K562 (cell line): ENCODE measurements at regions not wholly inside any gene's neighbourhood (a gene's known extent, or its start where the extent isn't known, plus 50 kb on each side); places are given as distances from the start of the nearest gene placed in this dataset.

Source experiments
- ATAC-seq: fragments of 200-7000 bp; cut with Tn5 transposase; 3 replicates; pipeline ENCODE4 v1.9.1; 2020; ENCODE audit warnings: moderate library complexity
- BruUV-seq: library from RNA; stranded (reverse); fragments of 400-500 nt; replicated peaks from 2 replicates; lab custom pipeline; 2021; lab: Mats Ljungman, UMichigan
- CTCF ChIA-PET: fragments of 300-600 bp; formaldehyde crosslinking; extraction: SDS; loops from one replicate; lab custom pipeline; 2021; ENCODE audit warnings: low intra/inter-chr PET ratio; lab: Yijun Ruan, JAX
- POLR2A ChIA-PET: fragments of 300-600, 350-650 bp; sonication (Branson Sonifier 250); formaldehyde crosslinking; extraction: SDS; loops from one replicate; lab custom pipeline; 2021; ENCODE audit warnings: antibody characterized with exemption, inconsistent platforms; lab: Yijun Ruan, JAX
- DNase-seq, 4 experiments: peaks; one replicate each; pipeline versions ENCODE4 v3.0.0 to v3.0.0-alpha.2; 2011 to 2018; ENCODE audit warnings: low spot score in 3 of 4, mixed read lengths in 3 of 4; ENCODE audit errors: extremely low read depth in 1 of 4
- FAIRE-seq: peaks from 2 replicates; lab custom pipeline; 2011; peaks lifted over from hg19 to GRCh38; lab: Jason Lieb, UNC
- H2AFZ ChIP-seq: 2 replicates; pipeline ENCODE4 v1.6.0; 2011; ENCODE audit warnings: low read depth, low read length, control low read depth, inconsistent platforms
- H3K27ac ChIP-seq: fragments of 200-600 bp; 3 replicates; pipeline ENCODE4 v1.8.0; 2011; ENCODE audit warnings: low read depth, mild to moderate bottlenecking, control low read depth, inconsistent platforms, low read length, moderate library complexity, mixed read lengths; ENCODE audit errors: extremely low read depth
- H3K27me3 ChIP-seq, 2 experiments: fragments of 300-600 bp in 1 of 2; 2 replicates in 1 of 2; 3 replicates in 1 of 2; pipeline versions ENCODE4 v1.6.0 to v1.8.0; 2011; ENCODE audit warnings: inconsistent platforms in 2 of 2, low read length in 2 of 2, mild to moderate bottlenecking in 1 of 2, mixed read lengths in 1 of 2, moderate library complexity in 1 of 2; ENCODE audit not compliant: control insufficient read depth in 2 of 2, insufficient read depth in 2 of 2
- H3K36me3 ChIP-seq: fragments of 300-600 bp; 3 replicates; pipeline ENCODE4 v1.8.0; 2011; ENCODE audit warnings: mild to moderate bottlenecking, low read length, inconsistent platforms; ENCODE audit not compliant: control insufficient read depth, insufficient read depth
- H3K4me1 ChIP-seq, 2 experiments: fragments of 200-600 bp in 1 of 2; replicated peaks in 1 of 2; 2 replicates in 1 of 2; 3 replicates in 1 of 2; pipeline versions ENCODE4 v1.5.1 to v1.8.0; 2011; ENCODE audit warnings: inconsistent platforms in 2 of 2, low read length in 2 of 2, mild to moderate bottlenecking in 1 of 2, mixed read lengths in 1 of 2, moderate library complexity in 1 of 2; ENCODE audit not compliant: control insufficient read depth in 2 of 2, insufficient read depth in 2 of 2
- H3K4me2 ChIP-seq: 2 replicates; pipeline ENCODE4 v1.6.1; 2011; ENCODE audit warnings: low read length, control low read depth, inconsistent platforms, mixed read lengths; ENCODE audit not compliant: insufficient read depth
- H3K4me3 ChIP-seq: fragments of 200-600 bp; sonication (generic), shearing (Covaris generic); 2 replicates; pipeline ENCODE4 v1.5.1; 2016; ENCODE audit warnings: control low read depth, inconsistent platforms
- H3K79me2 ChIP-seq: fragments of 200-600 bp; 3 replicates; pipeline ENCODE4 v1.8.0; 2011; ENCODE audit warnings: low read length, inconsistent platforms; ENCODE audit not compliant: control insufficient read depth, insufficient read depth
- H3K9ac ChIP-seq, 2 experiments: 2 replicates each; pipeline versions ENCODE4 v1.6.0 to v1.6.1; 2011; ENCODE audit warnings: low read depth in 2 of 2, low read length in 2 of 2, control low read depth in 1 of 2, inconsistent platforms in 1 of 2, mild to moderate bottlenecking in 1 of 2, mixed read lengths in 1 of 2; ENCODE audit not compliant: insufficient read depth in 1 of 2
- H3K9me1 ChIP-seq: one replicate; pipeline ENCODE4 v1.6.0; 2011; ENCODE audit warnings: inconsistent platforms, mild to moderate bottlenecking, low read length, moderate library complexity; ENCODE audit not compliant: control insufficient read depth, insufficient read depth
- H3K9me3 ChIP-seq: replicated peaks from 2 replicates; pipeline ENCODE4 v1.5.1; 2011; ENCODE audit warnings: low read depth, low read length, inconsistent platforms; ENCODE audit not compliant: control insufficient read depth, insufficient read depth
- H4K20me1 ChIP-seq: replicated peaks from 2 replicates; pipeline ENCODE4 v1.6.1; 2011; ENCODE audit warnings: low read length, inconsistent platforms, mixed read lengths; ENCODE audit not compliant: control insufficient read depth, insufficient read depth
- E2F8 ChIP-seq: fragments of 450-650 bp; IDR thresholded peaks from 2 replicates; pipeline ENCODE4 v1.7.1; 2018; ENCODE audit warnings: mild to moderate bottlenecking, low read depth; ENCODE audit not compliant: partially characterized antibody
- KAT2B ChIP-seq: IDR thresholded peaks from one replicate; pipeline ENCODE4 v1.6.1; 2012; ENCODE audit warnings: low read depth, mild to moderate bottlenecking, control low read depth, inconsistent platforms, low read length, moderate library complexity
- MTF1 ChIP-seq: fragments of 250-450 bp; sonication (Bioruptor Pico); IDR thresholded peaks from 2 replicates; pipeline ENCODE4 v1.9.0; 2021; ENCODE audit warnings: moderate library complexity, mild to moderate bottlenecking, inconsistent platforms, borderline replicate concordance
- PHTF2 ChIP-seq: fragments of 250-450 bp; sonication (Bioruptor Pico); IDR thresholded peaks from 2 replicates; pipeline ENCODE4 v1.5.0; 2021; ENCODE audit warnings: mild to moderate bottlenecking
- SLC30A9 ChIP-seq: fragments of 250-450 bp; sonication (Bioruptor Pico); IDR thresholded peaks from 2 replicates; pipeline ENCODE4 v1.8.0; 2022; ENCODE audit warnings: mild to moderate bottlenecking, moderate library complexity
- TARDBP ChIP-seq: fragments of 450-650 bp; IDR thresholded peaks from 2 replicates; pipeline ENCODE4 v1.6.1; 2016
- ZC3H4 ChIP-seq: sonication (generic); formaldehyde crosslinking; IDR thresholded peaks from 2 replicates; pipeline ENCODE4 v1.9.0; 2021; ENCODE audit warnings: missing genetic modification reagents, borderline replicate concordance
- ZNF282 ChIP-seq: sonication (generic); formaldehyde crosslinking; IDR thresholded peaks from 2 replicates; pipeline ENCODE4 v1.8.1; 2023; ENCODE audit warnings: missing genetic modification reagents
- ZNF354B ChIP-seq: fragments of 250-450 bp; sonication (Bioruptor Pico); IDR thresholded peaks from 2 replicates; pipeline ENCODE4 v1.4.0; 2020
- WGBS: fragments of 100-300 bp; shearing (Covaris generic); methylation state at CpG from one replicate; pipeline ENCODE4 v1.1.6; 2016; ENCODE audit warnings: low coverage, mixed read lengths; ENCODE audit not compliant: insufficient coverage; ENCODE audit errors: missing lambda C conversion rate; 5-methylcytosine and 5-hydroxymethylcytosine counted together
- in situ Hi-C: fragments of 300-500 bp; cut with MboI; formaldehyde crosslinking; loops from 4 replicates; pipeline ENCODE4 v1.15.0; 2018; ENCODE audit warnings: inconsistent platforms, mixed read lengths
- intact Hi-C: fragments of 100-400 bp; cut with micrococcal nuclease; formaldehyde crosslinking; loops from 2 replicates; pipeline ENCODE4 v1.14.2; 2022
- TF ChIP-seq, protein P1 (sequence below): fragments of 250-450 bp; sonication (Bioruptor Pico); IDR thresholded peaks from 2 replicates; pipeline ENCODE4 v1.4.0; 2020

DNA sequence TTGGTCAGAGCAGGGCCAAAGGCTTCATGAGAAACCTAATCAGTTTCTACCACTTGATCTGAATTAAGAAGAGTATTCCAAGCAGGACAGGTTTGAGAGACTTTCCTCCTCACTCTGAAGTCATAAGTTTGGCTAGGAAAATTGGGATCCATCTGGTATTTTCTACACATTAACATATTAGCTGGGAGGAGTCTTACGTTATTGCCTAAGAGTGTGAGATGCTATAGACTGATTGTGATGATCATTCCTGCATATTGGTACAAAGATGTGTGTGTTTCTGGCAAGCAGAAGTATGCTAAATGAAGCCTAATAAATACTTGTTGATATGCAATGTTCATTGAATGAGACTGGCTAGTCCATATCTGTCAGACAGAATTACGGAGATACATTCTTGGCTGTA is 73.5 kb upstream of the RASGRP1 start:
- Histone ChIP-seq H3K4me2 (no peak overlapping the region), H3K27me3 (peaks cover 11 to 14% of the 10 kb centered on the region in 2 experiments; a peak in 2 of 5 replicates), H3K27ac (no peak overlapping the region), H3K9ac (no peak overlapping the region), H4K20me1 (no peaks in the 10 kb centered on the region), H3K79me2 (no peaks in the 10 kb centered on the region), H3K9me3 (no peaks in the 10 kb centered on the region), H2AFZ (no peak overlapping the region), H3K9me1 (no peaks in the 10 kb centered on the region), H3K36me3 (no peaks in the 10 kb centered on the region), H3K4me3 (no peak overlapping the region), H3K4me1 (no peaks in the 10 kb centered on the region)
- intact Hi-C loops (no loop called here), in situ Hi-C loops (no loop called here)
- ChIA-PET POLR2A (no interaction called here), CTCF (no interaction called here)
- no TSS peak for BruUV-seq
- 3% methylated on average over 2 of the region's 2 CpGs for WGBS
- no peak for FAIRE-seq
- ATAC-seq, result no peak
- DNase-seq, result no peak
- TF ChIP-seq SLC30A9 (no peak), MTF1 (no peak), PHTF2 (no peak), ZNF354B (CRISPR knock-in tag) (no peak), KAT2B (no peak)

GRCh38 chr15:38638811-38639210 is 74.2 kb upstream of the RASGRP1 start:
- POLR2A ChIA-PET, result no interaction called here
- intact Hi-C loops (no loop called here), in situ Hi-C loops (no loop called here)
- H3K9me1 ChIP-seq, result no peaks in the 10 kb centered on the region
- no peak for ATAC-seq
- CTCF ChIA-PET, result no interaction called here
- no peak overlapping the region for H3K9ac ChIP-seq
- no peak for DNase-seq
- no peak for FAIRE-seq
- H3K4me3 ChIP-seq, result no peak overlapping the region
- H3K4me2 ChIP-seq, result no peak overlapping the region
- H3K27ac ChIP-seq, result no peak overlapping the region
- no peaks in the 10 kb centered on the region for H3K4me1 ChIP-seq
- H3K79me2 ChIP-seq, result no peaks in the 10 kb centered on the region
- no peaks in the 10 kb centered on the region for H3K9me3 ChIP-seq
- no peaks in the 10 kb centered on the region for H4K20me1 ChIP-seq
- H3K27me3 ChIP-seq, result peaks cover 11 to 14% of the 10 kb centered on the region in 2 experiments; a peak in 2 of 5 replicates
- 3% methylated on average over 4 of the region's 4 CpGs for WGBS
- no peaks in the 10 kb centered on the region for H3K36me3 ChIP-seq
- H2AFZ ChIP-seq, result no peak overlapping the region
- no TSS peak for BruUV-seq
- TF ChIP-seq ZC3H4 (CRISPR knock-in tag) (no peak), ZNF282 (CRISPR knock-in tag) (no peak), E2F8 (no peak), TARDBP (no peak)
- TF ChIP-seq, protein P1, sequence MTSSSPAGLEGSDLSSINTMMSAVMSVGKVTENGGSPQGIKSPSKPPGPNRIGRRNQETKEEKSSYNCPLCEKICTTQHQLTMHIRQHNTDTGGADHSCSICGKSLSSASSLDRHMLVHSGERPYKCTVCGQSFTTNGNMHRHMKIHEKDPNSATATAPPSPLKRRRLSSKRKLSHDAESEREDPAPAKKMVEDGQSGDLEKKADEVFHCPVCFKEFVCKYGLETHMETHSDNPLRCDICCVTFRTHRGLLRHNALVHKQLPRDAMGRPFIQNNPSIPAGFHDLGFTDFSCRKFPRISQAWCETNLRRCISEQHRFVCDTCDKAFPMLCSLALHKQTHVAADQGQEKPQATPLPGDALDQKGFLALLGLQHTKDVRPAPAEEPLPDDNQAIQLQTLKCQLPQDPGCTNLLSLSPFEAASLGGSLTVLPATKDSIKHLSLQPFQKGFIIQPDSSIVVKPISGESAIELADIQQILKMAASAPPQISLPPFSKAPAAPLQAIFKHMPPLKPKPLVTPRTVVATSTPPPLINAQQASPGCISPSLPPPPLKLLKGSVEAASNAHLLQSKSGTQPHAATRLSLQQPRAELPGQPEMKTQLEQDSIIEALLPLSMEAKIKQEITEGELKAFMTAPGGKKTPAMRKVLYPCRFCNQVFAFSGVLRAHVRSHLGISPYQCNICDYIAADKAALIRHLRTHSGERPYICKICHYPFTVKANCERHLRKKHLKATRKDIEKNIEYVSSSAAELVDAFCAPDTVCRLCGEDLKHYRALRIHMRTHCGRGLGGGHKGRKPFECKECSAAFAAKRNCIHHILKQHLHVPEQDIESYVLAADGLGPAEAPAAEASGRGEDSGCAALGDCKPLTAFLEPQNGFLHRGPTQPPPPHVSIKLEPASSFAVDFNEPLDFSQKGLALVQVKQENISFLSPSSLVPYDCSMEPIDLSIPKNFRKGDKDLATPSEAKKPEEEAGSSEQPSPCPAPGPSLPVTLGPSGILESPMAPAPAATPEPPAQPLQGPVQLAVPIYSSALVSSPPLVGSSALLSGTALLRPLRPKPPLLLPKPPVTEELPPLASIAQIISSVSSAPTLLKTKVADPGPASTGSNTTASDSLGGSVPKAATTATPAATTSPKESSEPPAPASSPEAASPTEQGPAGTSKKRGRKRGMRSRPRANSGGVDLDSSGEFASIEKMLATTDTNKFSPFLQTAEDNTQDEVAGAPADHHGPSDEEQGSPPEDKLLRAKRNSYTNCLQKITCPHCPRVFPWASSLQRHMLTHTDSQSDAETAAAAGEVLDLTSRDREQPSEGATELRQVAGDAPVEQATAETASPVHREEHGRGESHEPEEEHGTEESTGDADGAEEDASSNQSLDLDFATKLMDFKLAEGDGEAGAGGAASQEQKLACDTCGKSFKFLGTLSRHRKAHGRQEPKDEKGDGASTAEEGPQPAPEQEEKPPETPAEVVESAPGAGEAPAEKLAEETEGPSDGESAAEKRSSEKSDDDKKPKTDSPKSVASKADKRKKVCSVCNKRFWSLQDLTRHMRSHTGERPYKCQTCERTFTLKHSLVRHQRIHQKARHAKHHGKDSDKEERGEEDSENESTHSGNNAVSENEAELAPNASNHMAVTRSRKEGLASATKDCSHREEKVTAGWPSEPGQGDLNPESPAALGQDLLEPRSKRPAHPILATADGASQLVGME (CRISPR knock-in tag), result no peak
